ENCODE measurements at regions not wholly inside any gene's neighbourhood (a gene's known extent, or its start where the extent isn't known, plus 50 kb on each side); places are given as distances from the start of the nearest gene placed in this dataset.

GRCh38 chr14:53541411-53541810 is 388.3 kb upstream of the DDHD1 start:
- FAIRE-seq = no peak
- Histone ChIP-seq H3K4me1 (replicated peaks in 1 of 4; ENCODE audit: control insufficient read depth in 3 of 4, insufficient read depth in 4 of 4, low read length in 3 of 4) (no peaks in the 10 kb centered on the region), H3K36me3 (ENCODE audit: control insufficient read depth in 2 of 4, insufficient read depth in 4 of 4, low read length in 3 of 4) (no peaks in the 10 kb centered on the region), H3K79me2 (ENCODE audit: control insufficient read depth in 1 of 2, insufficient read depth in 2 of 2, low read length in 2 of 2) (no peaks in the 10 kb centered on the region), H3K4me2 (ENCODE audit: insufficient read depth in 1 of 2, low read depth in 2 of 2, low read length in 2 of 2) (no peak overlapping the region), H3K23ac (ENCODE audit: insufficient read length) (no peak overlapping the region), H3K14ac (ENCODE audit: insufficient read length) (no peak overlapping the region), H3K79me1 (ENCODE audit: low read depth, low read length) (no peaks in the 10 kb centered on the region), H3K18ac (ENCODE audit: extremely low read depth, low read length) (no peak overlapping the region), H3K4ac (replicated peaks; ENCODE audit: insufficient read length, low read depth, low read length) (no peak overlapping the region), H3K27me3 (replicated peaks in 1 of 4; ENCODE audit: control insufficient read depth in 3 of 4, extremely low read depth in 1 of 4, insufficient read depth in 3 of 4, low read length in 3 of 4) (no peaks in the 10 kb centered on the region), H4K8ac (ENCODE audit: extremely low read depth, insufficient read depth, low read length) (no peak overlapping the region), H2AK5ac (ENCODE audit: low read depth, low read length) (no peak overlapping the region), H2BK12ac (ENCODE audit: low read depth, low read length) (no peak overlapping the region), H3K27ac (ENCODE audit: low read depth, low read length) (no peak overlapping the region), H3K56ac (replicated peaks; ENCODE audit: insufficient read length, low read depth, low read length) (no peak overlapping the region), H4K20me1 (replicated peaks in 1 of 2; ENCODE audit: control insufficient read depth in 1 of 2, insufficient read depth in 2 of 2, low read length in 2 of 2) (no peaks in the 10 kb centered on the region), H2BK15ac (ENCODE audit: low read length) (no peak overlapping the region), H4K91ac (replicated peaks; ENCODE audit: insufficient read length, low read length) (no peak overlapping the region), H2BK5ac (ENCODE audit: low read depth, low read length) (no peak overlapping the region), H2BK20ac (ENCODE audit: low read length) (no peak overlapping the region), H4K5ac (ENCODE audit: insufficient read length, low read depth, low read length) (no peak overlapping the region), H2AFZ (ENCODE audit: low read length) (no peak overlapping the region), H3K9me3 (ENCODE audit: insufficient read depth in 2 of 2, low read depth in 1 of 2, low read length in 1 of 2) (no peaks in the 10 kb centered on the region), H3K4me3 (ENCODE audit: extremely low read depth in 1 of 4, insufficient read depth in 2 of 4, low read depth in 3 of 4, low read length in 4 of 4) (no peak overlapping the region), H3K9ac (replicated peaks in 1 of 4; ENCODE audit: extremely low read depth in 1 of 4, low read depth in 3 of 4, low read length in 3 of 4) (no peak overlapping the region), H2BK120ac (replicated peaks; ENCODE audit: low read depth, low read length) (no peak overlapping the region), H3K23me2 (ENCODE audit: low read depth, low read length) (no peaks in the 10 kb centered on the region)
- ChIA-PET POLR2A (ENCODE audit: partially characterized antibody) (no interaction called here), CTCF (ENCODE audit: partially characterized antibody) (interaction anchor here (1.6 kb wide), 1 partner anchor 307 kb away, joined by 3 read pairs; no protein-coding TSS in a partner anchor)
- DNase-seq (ENCODE audit: low read depth in 1 of 2, low spot score in 2 of 2) = no peak
- TF ChIP-seq ATF2 (IDR thresholded peaks at IDR 0.05; ENCODE audit: low read length) = no peak
- no peak for TF ChIP-seq SP1 (IDR thresholded peaks at IDR 0.05; ENCODE audit: low read depth, low read length)
- no peak for TF ChIP-seq POLR2AphosphoS5 (IDR thresholded peaks at IDR 0.05; ENCODE audit: low read depth, low read length)
- TF ChIP-seq TCF12 (IDR thresholded peaks at IDR 0.05; ENCODE audit: low read depth, low read length) = no peak
- TF ChIP-seq YY1 (IDR thresholded peaks at IDR 0.05; ENCODE audit: low read depth, low read length) = no peak
- no peak for TF ChIP-seq E2F6 (IDR thresholded peaks at IDR 0.05)
- TF ChIP-seq SRF (IDR thresholded peaks at IDR 0.05; ENCODE audit: low read depth, low read length) = no peak

All from H1 (cell line).